Smooth muscle cell (in vitro differentiated cells): ENCODE measurements at regions not wholly inside any gene's neighbourhood (a gene's known extent, or its start where the extent isn't known, plus 50 kb on each side); places are given as distances from the start of the nearest gene placed in this dataset.

Source experiments
- DNase-seq: peaks from one replicate; lab custom pipeline; 2025; ENCODE audit not compliant: unreplicated experiment; lab: John Stamatoyannopoulos, UW
- H2AFZ ChIP-seq: fragments of 200-600 bp; sonication (generic); 2 replicates; pipeline ENCODE4 v1.6.0; 2016; ENCODE audit warnings: antibody characterized with exemption, low read depth, mild to moderate bottlenecking
- H3F3A ChIP-seq: fragments of 200-600 bp; sonication (generic); 2 replicates; pipeline ENCODE4 v1.6.0; 2017; ENCODE audit warnings: antibody characterized with exemption, low read depth
- H3K27ac ChIP-seq: fragments of 200-600 bp; sonication (generic); 2 replicates; pipeline ENCODE4 v1.5.1; 2016; ENCODE audit warnings: low read depth, mild to moderate bottlenecking
- H3K27me3 ChIP-seq: fragments of 200-600 bp; sonication (generic); 2 replicates; pipeline ENCODE4 v1.6.1; 2016; ENCODE audit warnings: low read depth, mild to moderate bottlenecking
- H3K36me3 ChIP-seq: fragments of 200-600 bp; sonication (generic); 2 replicates; pipeline ENCODE4 v1.5.1; 2016; ENCODE audit warnings: low read depth
- H3K4me1 ChIP-seq: fragments of 200-600 bp; sonication (generic); 2 replicates; pipeline ENCODE4 v1.5.1; 2016; ENCODE audit warnings: low read depth
- H3K4me2 ChIP-seq: fragments of 200-600 bp; sonication (generic); 2 replicates; pipeline ENCODE4 v1.6.0; 2016; ENCODE audit warnings: mild to moderate bottlenecking
- H3K4me3 ChIP-seq: fragments of 200-600 bp; sonication (generic); 2 replicates; pipeline ENCODE4 v1.5.1; 2016; ENCODE audit warnings: mild to moderate bottlenecking
- H3K79me2 ChIP-seq: fragments of 200-600 bp; sonication (generic); 2 replicates; pipeline ENCODE4 v1.6.0; 2016; ENCODE audit warnings: low read depth, mild to moderate bottlenecking
- H3K9ac ChIP-seq: fragments of 200-600 bp; sonication (generic); 2 replicates; pipeline ENCODE4 v1.6.0; 2016; ENCODE audit warnings: low read depth
- H3K9me3 ChIP-seq: fragments of 200-600 bp; sonication (generic); replicated peaks from 2 replicates; pipeline ENCODE4 v1.5.1; 2016; ENCODE audit warnings: low read depth
- H4K20me1 ChIP-seq: fragments of 200-600 bp; sonication (generic); 2 replicates; pipeline ENCODE4 v1.6.0; 2016; ENCODE audit warnings: low read depth
- WGBS: methylation state at CpG from one replicate; pipeline ENCODE4 v1.1.7; 2016; ENCODE audit warnings: low lambda C conversion rate; 5-methylcytosine and 5-hydroxymethylcytosine counted together
- TF ChIP-seq, protein P1 (sequence below): fragments of 200-600 bp; sonication (generic); IDR thresholded peaks from 2 replicates; pipeline ENCODE4 v1.5.1; 2017; ENCODE audit warnings: borderline replicate concordance, mild to moderate bottlenecking, antibody characterized with exemption; ENCODE audit not compliant: insufficient read depth, poor library complexity, severe bottlenecking

DNA sequence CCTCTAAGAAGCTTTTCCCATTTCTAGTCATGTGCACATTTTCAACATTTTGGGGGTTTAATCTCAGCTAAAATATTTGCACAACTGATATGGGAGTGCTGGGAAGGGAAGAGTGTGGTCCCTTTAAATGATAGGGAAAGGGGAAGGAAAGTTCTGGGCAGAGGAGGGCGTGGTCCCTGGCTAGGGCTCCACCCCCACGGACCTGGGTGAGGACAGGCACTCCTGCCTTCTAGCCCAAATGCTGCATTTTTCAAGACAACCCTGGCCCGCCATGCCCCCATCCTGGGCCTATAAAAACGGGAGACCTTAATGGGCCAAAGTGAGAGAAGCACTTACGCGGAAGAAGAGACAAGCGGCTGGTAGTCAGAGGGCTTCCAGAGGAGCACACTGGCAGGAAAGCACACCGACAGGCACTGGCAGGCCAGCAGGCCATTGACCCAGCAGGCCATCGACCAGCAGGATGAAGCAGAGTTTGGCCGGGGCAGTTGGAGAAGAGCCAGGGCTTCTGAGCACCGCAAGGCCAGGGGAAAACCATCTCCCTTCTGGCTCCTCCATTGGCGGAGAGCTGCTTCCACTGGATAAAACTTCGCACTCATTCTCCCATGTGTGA is 266.7 kb downstream of the SPRY2 start:
- Histone ChIP-seq H3K36me3 (no peaks in the 10 kb centered on the region), H3F3A (no peaks in the 10 kb centered on the region), H2AFZ (no peak overlapping the region), H4K20me1 (no peaks in the 10 kb centered on the region), H3K4me2 (no peak overlapping the region), H3K4me3 (no peak overlapping the region), H3K79me2 (no peaks in the 10 kb centered on the region), H3K27ac (no peak overlapping the region), H3K27me3 (no peaks in the 10 kb centered on the region), H3K4me1 (no peaks in the 10 kb centered on the region), H3K9me3 (no peaks in the 10 kb centered on the region), H3K9ac (no peak overlapping the region)
- no peak for DNase-seq
- whole genome bisulfite sequencing = 97% methylated on average over 13 of the region's 13 CpGs
- TF ChIP-seq, protein P1, sequence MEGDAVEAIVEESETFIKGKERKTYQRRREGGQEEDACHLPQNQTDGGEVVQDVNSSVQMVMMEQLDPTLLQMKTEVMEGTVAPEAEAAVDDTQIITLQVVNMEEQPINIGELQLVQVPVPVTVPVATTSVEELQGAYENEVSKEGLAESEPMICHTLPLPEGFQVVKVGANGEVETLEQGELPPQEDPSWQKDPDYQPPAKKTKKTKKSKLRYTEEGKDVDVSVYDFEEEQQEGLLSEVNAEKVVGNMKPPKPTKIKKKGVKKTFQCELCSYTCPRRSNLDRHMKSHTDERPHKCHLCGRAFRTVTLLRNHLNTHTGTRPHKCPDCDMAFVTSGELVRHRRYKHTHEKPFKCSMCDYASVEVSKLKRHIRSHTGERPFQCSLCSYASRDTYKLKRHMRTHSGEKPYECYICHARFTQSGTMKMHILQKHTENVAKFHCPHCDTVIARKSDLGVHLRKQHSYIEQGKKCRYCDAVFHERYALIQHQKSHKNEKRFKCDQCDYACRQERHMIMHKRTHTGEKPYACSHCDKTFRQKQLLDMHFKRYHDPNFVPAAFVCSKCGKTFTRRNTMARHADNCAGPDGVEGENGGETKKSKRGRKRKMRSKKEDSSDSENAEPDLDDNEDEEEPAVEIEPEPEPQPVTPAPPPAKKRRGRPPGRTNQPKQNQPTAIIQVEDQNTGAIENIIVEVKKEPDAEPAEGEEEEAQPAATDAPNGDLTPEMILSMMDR = no peak

GRCh38 chr13:80072231-80072630 is 268.7 kb downstream of the SPRY2 start:
- no peaks in the 10 kb centered on the region for H4K20me1 ChIP-seq
- no peak for DNase-seq
- no peak overlapping the region for H3K4me2 ChIP-seq
- H3K36me3 ChIP-seq = no peaks in the 10 kb centered on the region
- H3F3A ChIP-seq = no peaks in the 10 kb centered on the region
- H3K4me1 ChIP-seq = no peaks in the 10 kb centered on the region
- no peak overlapping the region for H3K27ac ChIP-seq
- TF ChIP-seq, protein P1 = no peak
- H3K27me3 ChIP-seq = no peaks in the 10 kb centered on the region
- H2AFZ ChIP-seq = no peak overlapping the region
- no peak overlapping the region for H3K4me3 ChIP-seq
- no peak overlapping the region for H3K9ac ChIP-seq
- H3K79me2 ChIP-seq = no peaks in the 10 kb centered on the region
- no peaks in the 10 kb centered on the region for H3K9me3 ChIP-seq

GRCh38 chr13:80070024-80070703 is 270.8 kb downstream of the SPRY2 start:
- WGBS = 56% methylated on average over 11 of the region's 11 CpGs
- Histone ChIP-seq H2AFZ (no peak overlapping the region), H4K20me1 (no peaks in the 10 kb centered on the region), H3K9me3 (no peaks in the 10 kb centered on the region), H3K4me2 (no peak overlapping the region), H3K79me2 (no peaks in the 10 kb centered on the region), H3K4me1 (no peaks in the 10 kb centered on the region), H3F3A (no peaks in the 10 kb centered on the region), H3K27ac (no peak overlapping the region), H3K36me3 (no peaks in the 10 kb centered on the region), H3K27me3 (no peaks in the 10 kb centered on the region), H3K9ac (no peak overlapping the region), H3K4me3 (no peak overlapping the region)
- no peak for DNase-seq
- TF ChIP-seq, protein P1 = no peak

DNA sequence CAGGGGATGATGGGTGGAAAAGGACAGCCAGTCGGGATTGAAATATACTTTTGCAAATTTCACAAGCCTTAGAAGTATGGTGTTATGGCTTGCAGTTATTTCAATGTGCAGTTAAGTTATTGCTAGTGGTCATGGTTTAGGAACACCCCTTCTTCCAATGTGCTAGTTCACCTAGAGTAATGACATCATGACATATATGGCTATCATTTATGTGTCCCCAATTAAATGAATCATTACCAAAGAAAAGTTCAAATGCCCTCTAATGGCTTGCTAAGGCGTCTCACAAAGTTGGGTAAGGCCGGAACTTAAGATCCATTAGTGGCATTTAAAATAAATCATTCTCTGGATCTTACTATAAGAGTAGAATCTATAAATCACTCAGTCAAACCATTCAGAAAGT is 271.6 kb downstream of the SPRY2 start:
- no peak overlapping the region for H3K4me3 ChIP-seq
- no peaks in the 10 kb centered on the region for H4K20me1 ChIP-seq
- WGBS = 91% methylated on average over 3 of the region's 3 CpGs
- TF ChIP-seq, protein P1 = no peak
- H3K4me2 ChIP-seq = no peak overlapping the region
- no peaks in the 10 kb centered on the region for H3K79me2 ChIP-seq
- no peak overlapping the region for H3K9ac ChIP-seq
- no peak for DNase-seq
- H3K27ac ChIP-seq = no peak overlapping the region
- no peaks in the 10 kb centered on the region for H3K4me1 ChIP-seq
- H3F3A ChIP-seq = no peaks in the 10 kb centered on the region
- no peaks in the 10 kb centered on the region for H3K36me3 ChIP-seq
- H3K27me3 ChIP-seq = no peaks in the 10 kb centered on the region
- H2AFZ ChIP-seq = no peak overlapping the region
- no peaks in the 10 kb centered on the region for H3K9me3 ChIP-seq
